Gastroesophageal sphincter (tissue), 4 donors: ENCODE measurements at regions not wholly inside any gene's neighbourhood (a gene's known extent, or its start where the extent isn't known, plus 50 kb on each side); places are given as distances from the start of the nearest gene placed in this dataset.

Experiments
- ATAC-seq: fragments of 150-250 bp; one replicate; pipeline ENCODE4 v1.9.1; 2016; ENCODE audit warnings: mild to moderate bottlenecking, moderate library complexity
- H3K27ac ChIP-seq, 4 donors: fragments of 200-600 bp; sonication (generic) in 3 of 4; 1 replicate in 3 of 4; 2 replicates in 1 of 4; pipeline ENCODE4 v1.5.1; 2016 to 2019
- H3K27me3 ChIP-seq: fragments of 200-600 bp; sonication (generic); one replicate; pipeline ENCODE4 v1.5.1; 2019
- H3K36me3 ChIP-seq, 2 donors: fragments of 200-600 bp; sonication (generic); one replicate each; pipeline ENCODE4 v1.5.1; 2019; ENCODE audit warnings: control low read depth in 1 of 2
- H3K4me1 ChIP-seq, 3 donors: fragments of 200-600 bp; sonication (generic); 1 replicate in 2 of 3; 2 replicates in 1 of 3; pipeline ENCODE4 v1.5.1; 2016 to 2019; ENCODE audit warnings: control low read depth in 2 of 3
- H3K4me3 ChIP-seq, 2 donors: fragments of 200-600 bp; sonication (generic); one replicate each; pipeline ENCODE4 v1.5.1; 2019; ENCODE audit warnings: mild to moderate bottlenecking in 1 of 2, moderate library complexity in 1 of 2
- H3K9me3 ChIP-seq, 3 donors: fragments of 200-600 bp; sonication (generic); one replicate each; pipeline ENCODE4 v1.5.1; 2017 to 2019; ENCODE audit warnings: control low read depth in 2 of 3
- EP300 ChIP-seq: sonication (generic); formaldehyde crosslinking; IDR thresholded peaks from one replicate; pipeline ENCODE4 v1.6.1; 2017; ENCODE audit warnings: antibody characterized with exemption, mild to moderate bottlenecking
- POLR2A ChIP-seq, 2 donors: fragments of 450-650 bp; IDR thresholded peaks; one replicate each; pipeline ENCODE4 v1.6.1; 2017; ENCODE audit warnings: antibody characterized with exemption in 2 of 2, mild to moderate bottlenecking in 2 of 2, moderate library complexity in 1 of 2
- POLR2AphosphoS5 ChIP-seq: sonication (generic); formaldehyde crosslinking; IDR thresholded peaks from one replicate; pipeline ENCODE4 v1.6.1; 2017; ENCODE audit warnings: antibody characterized with exemption
- WGBS, 2 donors: methylation state at CpG; one replicate each; pipeline ENCODE4 v1.1.5; 2018; ENCODE audit warnings: low coverage in 1 of 2; 5-methylcytosine and 5-hydroxymethylcytosine counted together
- TF ChIP-seq, protein P1 (sequence below), 4 experiments: fragments of 200-600 bp in 2 of 4; fragments of 450-650 bp in 2 of 4; sonication (generic) in 1 of 4; IDR thresholded peaks; one replicate each; pipeline ENCODE4 v1.5.1; 2017 to 2019; ENCODE audit warnings: antibody characterized with exemption in 4 of 4, mild to moderate bottlenecking in 2 of 4, moderate library complexity in 2 of 4

DNA sequence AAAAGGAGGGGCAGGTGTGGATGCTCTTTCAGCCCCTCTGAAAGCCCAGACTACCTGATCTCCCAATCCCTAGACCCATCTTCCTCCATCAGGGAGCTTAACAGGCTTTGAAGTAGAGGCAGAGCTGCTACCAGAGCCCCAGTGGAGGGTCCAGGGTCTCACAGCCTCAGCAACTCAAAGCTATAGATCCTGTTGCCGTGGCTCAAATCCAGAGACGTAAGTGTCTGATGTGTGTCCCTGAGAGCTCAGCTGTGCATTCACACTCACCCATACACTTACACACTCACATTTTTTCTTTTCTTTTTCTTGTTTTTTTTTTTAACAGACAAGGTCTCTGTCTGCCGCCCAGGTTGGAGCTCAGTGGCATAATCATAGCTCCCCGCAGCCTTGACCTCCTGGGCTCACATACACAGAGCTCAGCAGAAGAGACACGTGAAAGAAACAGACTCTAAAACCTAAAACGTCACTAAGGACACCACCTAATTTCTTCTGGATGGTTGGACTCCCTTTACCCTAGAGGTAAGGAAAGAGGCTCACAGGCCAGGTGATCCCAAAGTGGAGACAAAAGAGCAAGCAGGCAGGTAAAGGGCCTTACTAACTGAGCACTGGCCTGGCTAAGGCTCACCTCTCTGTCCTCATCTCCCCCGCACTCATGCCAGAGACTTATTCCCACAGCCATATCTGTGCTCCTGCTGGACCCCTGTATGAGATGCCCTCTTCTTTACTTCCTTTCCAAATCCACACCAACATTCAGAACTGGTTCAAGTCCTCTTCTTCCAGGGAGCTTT is 80.7 kb downstream of the SCN11A start:
- no peaks in the 10 kb centered on the region for H3K4me1 ChIP-seq
- H3K27ac ChIP-seq: no peak overlapping the region
- no peak for TF ChIP-seq POLR2AphosphoS5
- TF ChIP-seq, protein P1, sequence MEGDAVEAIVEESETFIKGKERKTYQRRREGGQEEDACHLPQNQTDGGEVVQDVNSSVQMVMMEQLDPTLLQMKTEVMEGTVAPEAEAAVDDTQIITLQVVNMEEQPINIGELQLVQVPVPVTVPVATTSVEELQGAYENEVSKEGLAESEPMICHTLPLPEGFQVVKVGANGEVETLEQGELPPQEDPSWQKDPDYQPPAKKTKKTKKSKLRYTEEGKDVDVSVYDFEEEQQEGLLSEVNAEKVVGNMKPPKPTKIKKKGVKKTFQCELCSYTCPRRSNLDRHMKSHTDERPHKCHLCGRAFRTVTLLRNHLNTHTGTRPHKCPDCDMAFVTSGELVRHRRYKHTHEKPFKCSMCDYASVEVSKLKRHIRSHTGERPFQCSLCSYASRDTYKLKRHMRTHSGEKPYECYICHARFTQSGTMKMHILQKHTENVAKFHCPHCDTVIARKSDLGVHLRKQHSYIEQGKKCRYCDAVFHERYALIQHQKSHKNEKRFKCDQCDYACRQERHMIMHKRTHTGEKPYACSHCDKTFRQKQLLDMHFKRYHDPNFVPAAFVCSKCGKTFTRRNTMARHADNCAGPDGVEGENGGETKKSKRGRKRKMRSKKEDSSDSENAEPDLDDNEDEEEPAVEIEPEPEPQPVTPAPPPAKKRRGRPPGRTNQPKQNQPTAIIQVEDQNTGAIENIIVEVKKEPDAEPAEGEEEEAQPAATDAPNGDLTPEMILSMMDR (IDR thresholded peaks at IDR 0.05): no peak
- no peak for TF ChIP-seq POLR2A (IDR thresholded peaks at IDR 0.05)
- no peak for TF ChIP-seq EP300
- peaks cover 4% of the 10 kb centered on the region for H3K27me3 ChIP-seq
- no peak for ATAC-seq
- no peaks in the 10 kb centered on the region for H3K9me3 ChIP-seq
- H3K36me3 ChIP-seq: no peaks in the 10 kb centered on the region
- no peak overlapping the region for H3K4me3 ChIP-seq
- WGBS, 2 donors: 75 to 88% methylated on average over 1 to 3 of the region's 7 CpGs

DNA sequence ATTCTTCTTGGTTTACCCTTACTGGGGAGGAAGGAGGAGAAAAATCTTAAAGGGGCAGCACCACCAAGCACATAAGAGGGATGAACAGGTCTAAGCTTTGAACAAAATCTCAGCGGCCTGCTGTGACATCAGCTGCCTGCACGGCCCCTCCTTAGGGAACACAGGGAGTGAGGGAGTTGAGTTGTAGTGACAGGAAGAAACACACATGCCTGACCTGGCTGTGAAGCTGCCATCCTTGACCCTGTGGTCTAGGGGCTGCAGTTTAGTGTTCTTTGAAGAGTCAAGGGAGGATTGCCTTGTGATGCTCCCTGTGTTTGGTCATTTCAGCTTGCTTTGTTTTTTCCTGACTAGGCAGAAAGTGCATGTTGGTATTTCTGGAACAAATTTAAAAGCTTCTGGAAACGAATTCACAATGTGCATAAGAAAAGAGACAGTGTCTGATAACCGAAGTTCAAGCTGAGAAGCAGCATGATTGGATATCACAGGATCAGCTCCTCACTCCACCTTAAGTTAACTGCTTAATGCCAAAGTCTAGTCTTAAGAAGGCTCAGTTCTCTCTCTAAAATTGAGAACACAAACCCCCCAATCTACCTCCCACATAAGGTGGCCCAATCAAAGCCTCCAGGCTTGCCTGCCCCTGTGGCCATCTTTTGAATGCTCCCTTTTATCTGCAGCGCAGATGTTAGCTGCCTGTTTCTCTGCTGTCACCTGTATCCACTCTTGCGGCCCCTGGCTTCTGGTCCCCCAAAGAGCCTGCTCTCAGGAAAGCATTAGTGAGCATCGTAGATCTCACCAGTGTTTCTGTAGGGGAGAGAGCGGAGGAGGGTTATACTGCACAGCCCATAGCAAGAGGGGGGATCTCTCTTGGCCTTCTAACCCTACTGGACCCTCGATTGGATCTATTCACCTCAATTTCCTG is 82.2 kb downstream of the SCN11A start:
- no peaks in the 10 kb centered on the region for H3K9me3 ChIP-seq
- no peak overlapping the region for H3K4me3 ChIP-seq
- ATAC-seq: no peak
- no peak overlapping the region for H3K27ac ChIP-seq
- WGBS, 2 donors: 38 to 49% methylated on average over 6 to 8 of the region's 9 CpGs
- no peaks in the 10 kb centered on the region for H3K36me3 ChIP-seq
- no peak for TF ChIP-seq EP300
- TF ChIP-seq, protein P1 (IDR thresholded peaks at IDR 0.05): no peak
- H3K4me1 ChIP-seq: no peaks in the 10 kb centered on the region
- H3K27me3 ChIP-seq: peaks cover 4% of the 10 kb centered on the region

DNA sequence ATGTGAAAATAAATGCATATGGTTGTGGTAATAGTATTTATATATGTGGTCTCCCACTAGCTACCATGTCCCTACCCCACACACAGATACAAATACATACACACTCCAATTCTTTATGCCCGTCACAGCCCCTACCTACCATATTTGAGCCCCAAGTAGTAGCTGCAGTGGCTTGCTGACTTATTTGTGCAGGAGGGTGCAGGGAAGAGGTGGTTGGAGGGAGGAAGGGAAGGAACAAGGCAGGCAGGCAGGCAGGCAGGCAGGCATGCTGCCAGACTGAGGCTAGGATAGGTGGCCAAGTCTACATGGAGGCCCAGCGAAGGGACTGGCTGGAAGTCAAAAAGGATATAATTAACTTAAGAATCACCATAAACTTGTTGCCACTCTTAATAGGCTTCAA is 82.9 kb downstream of the SCN11A start:
- TF ChIP-seq POLR2A (IDR thresholded peaks at IDR 0.05) (no peak), EP300 (no peak), POLR2AphosphoS5 (no peak)
- TF ChIP-seq, protein P1 (IDR thresholded peaks at IDR 0.05): no peak
- no peaks in the 10 kb centered on the region for H3K36me3 ChIP-seq
- H3K9me3 ChIP-seq: no peaks in the 10 kb centered on the region
- H3K27me3 ChIP-seq: peaks cover 4% of the 10 kb centered on the region
- H3K4me3 ChIP-seq: no peak overlapping the region
- 58 to 69% methylated on average over 2 of the region's 2 CpGs for WGBS, 2 donors
- ATAC-seq: no peak
- H3K4me1 ChIP-seq: no peaks in the 10 kb centered on the region
- no peak overlapping the region for H3K27ac ChIP-seq

DNA sequence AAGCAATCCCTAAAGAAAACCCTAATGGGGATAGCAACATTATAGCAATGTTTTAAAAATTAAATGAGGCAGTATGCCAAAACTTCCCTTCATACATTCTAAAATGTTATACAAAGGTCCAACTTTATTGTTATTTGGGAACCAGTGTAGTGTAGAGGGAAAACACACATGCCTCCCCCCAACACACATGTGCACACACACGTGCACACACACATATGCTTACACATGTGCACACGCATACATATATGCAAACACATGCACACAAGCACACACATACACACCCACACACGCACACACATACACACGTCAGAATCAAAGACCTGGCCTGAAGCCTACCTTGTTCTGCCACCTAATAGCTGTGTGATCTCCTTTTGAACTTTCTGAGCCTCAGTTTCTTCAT is 83.3 kb downstream of the SCN11A start:
- ATAC-seq: no peak
- Histone ChIP-seq H3K36me3 (no peaks in the 10 kb centered on the region), H3K27ac (no peak overlapping the region), H3K4me1 (no peaks in the 10 kb centered on the region), H3K9me3 (no peaks in the 10 kb centered on the region), H3K27me3 (peaks cover 4% of the 10 kb centered on the region), H3K4me3 (no peak overlapping the region)
- TF ChIP-seq POLR2AphosphoS5 (no peak), POLR2A (IDR thresholded peaks at IDR 0.05) (no peak), EP300 (no peak)
- TF ChIP-seq, protein P1 (IDR thresholded peaks at IDR 0.05): no peak
- 77 to 81% methylated on average over 3 to 4 of the region's 4 CpGs for WGBS, 2 donors
